Hematopoietic multipotent progenitor cell (in vitro differentiated cells): ENCODE measurements at regions not wholly inside any gene's neighbourhood (a gene's known extent, or its start where the extent isn't known, plus 50 kb on each side); places are given as distances from the start of the nearest gene placed in this dataset.

ENCODE experiments used
- DNase-seq, 3 donors: peaks; one replicate each; pipeline ENCODE4 v3.0.0-alpha.2; 2011 to 2015; ENCODE audit warnings: low read depth in 2 of 3, low spot score in 2 of 3

DNA sequence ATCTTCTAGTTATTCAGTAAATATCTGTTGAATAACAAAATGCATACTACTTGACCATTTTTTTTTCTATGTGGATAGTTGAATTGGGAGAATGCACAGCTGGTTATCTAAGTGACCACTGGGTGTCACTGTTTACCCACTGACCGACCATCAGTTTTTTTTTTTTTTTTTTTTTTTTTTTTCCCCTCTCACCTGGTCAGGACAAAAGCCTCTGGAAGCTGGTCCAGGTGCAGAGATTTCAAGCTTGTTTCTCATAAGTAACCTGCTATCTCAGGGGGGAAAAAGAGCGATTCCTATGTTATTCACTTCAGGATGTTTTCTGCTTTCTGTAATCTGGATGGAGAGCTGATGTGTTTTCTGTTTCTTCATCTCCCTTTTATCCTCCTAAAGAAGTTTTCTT is 256.0 kb downstream of the DCDC2C start:
- DNase-seq = peak in 2 of 3 donors; percentile 15 to 46

GRCh38 chr2:3960106-3960505 is 256.7 kb downstream of the DCDC2C start:
- DNase-seq = no peak

DNA sequence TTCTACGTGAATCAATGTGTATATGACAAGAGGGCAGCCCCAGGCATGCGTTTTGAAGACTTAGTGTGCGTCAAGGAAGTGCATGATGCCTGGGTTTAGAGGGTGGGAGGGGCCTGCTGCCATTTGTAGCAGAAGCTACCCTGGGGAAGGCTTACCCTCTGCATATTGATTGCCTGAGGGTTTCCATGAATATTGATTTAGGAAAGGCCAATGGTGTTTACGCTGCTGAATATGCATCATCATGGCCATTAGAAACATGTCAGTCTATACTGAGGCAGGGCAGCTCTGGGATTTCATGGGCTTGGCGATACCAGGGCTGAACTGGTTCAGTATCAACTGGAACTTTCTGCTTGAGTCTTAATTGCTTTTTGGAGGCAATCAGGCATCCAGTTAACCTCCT is 259.3 kb downstream of the DCDC2C start:
- DNase-seq = no peak

- DNase-seq = no peak
Measured at GRCh38 chr2:3965211-3965610, 261.8 kb downstream of the DCDC2C start.

- DNase-seq = no peak
Measured at GRCh38 chr2:3965953-3966352, 262.6 kb downstream of the DCDC2C start.

- no peak for DNase-seq
Measured at GRCh38 chr2:3966470-3966869, 263.1 kb downstream of the DCDC2C start.

- no peak for DNase-seq
Measured at GRCh38 chr2:3968736-3969135, 265.4 kb downstream of the DCDC2C start.

DNA sequence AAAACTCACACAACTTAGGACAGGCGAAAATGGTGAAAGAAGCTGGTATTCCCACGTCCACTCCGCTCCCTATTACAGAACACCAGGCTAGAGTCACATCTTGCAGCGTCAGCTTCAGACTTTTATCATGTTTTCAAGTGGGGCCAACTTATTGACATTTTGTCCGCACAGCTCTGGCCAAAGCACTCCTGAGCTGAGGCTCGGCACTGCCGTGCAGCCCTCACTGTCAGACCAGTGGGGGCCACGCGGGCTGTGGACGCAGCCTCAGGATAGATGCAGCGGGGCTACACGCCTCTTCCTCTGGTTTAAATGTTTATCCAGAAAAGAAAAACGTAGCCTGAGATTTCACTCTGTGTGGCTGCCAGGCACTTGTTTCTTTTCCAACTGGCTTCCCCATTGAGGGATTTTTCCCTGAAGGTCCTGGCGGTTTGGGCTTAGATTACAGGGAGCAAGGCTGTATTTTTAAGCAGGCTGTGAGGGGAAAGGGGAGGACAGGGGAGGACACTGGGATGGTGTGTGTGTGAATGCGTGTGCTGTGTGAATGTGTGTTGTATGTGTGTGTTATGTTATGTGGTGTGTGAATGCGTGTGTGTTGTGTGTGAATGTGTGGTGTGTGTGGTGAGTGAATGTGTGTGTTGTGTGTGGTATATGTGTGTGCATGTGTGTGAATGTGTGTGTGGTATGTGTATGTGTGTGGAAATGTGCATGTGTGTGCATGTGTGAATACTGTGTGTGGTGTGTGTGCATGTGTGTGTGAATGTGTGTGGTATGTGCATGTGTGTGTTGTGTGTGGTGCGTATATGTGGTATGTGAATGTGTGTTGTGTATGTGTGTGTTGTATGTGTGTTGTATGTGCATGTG is 267.6 kb downstream of the DCDC2C start:
- no peak for DNase-seq

DNA sequence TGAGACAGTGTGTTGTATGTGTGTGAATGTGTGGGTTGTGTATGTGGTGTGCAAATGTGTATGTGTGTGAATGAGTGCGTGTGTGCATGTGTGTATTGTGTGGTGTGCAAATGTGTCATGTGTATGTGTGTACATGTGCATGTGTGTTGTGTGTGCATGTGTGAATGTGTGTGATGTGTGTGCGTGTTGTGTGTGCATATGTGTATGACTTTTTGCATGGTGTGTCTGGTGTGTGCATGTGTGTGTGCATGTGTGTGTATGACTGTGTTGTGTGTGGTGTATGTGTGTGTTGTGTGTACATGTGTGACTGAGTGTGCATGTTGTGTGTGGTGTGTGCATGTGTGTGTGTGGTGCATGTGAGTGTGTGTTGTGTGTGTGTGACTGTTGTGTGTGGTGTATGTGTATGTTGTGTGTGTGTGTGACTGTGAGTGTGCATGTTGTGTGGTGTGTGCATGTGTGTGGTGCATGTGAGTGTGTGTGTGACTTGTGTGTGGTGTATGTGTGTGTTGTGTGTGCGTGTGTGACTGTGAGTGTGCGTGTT is 268.3 kb downstream of the DCDC2C start:
- DNase-seq = no peak

DNA sequence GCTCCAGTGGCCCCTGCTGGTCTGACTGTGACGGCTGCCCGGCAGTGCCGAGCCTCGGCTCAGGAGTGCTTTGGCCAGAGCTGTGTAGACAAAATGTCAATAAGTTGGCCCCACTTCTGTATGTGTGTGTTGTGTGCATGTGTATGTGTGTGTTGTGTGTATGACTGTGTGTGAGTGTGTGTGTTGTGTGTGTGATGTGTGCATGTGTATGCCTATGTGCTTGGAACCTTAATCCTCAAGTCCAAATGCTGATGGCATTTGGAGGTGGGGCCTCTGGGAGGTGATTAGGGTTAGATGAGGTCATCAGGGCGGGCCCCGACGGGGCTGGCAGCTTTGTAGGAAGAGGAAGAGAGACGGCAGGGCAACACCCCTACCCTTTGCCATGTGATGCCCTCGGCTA is 269.0 kb downstream of the DCDC2C start:
- no peak for DNase-seq

GRCh38 chr2:3974765-3975164 is 271.4 kb downstream of the DCDC2C start:
- no peak for DNase-seq

DNA sequence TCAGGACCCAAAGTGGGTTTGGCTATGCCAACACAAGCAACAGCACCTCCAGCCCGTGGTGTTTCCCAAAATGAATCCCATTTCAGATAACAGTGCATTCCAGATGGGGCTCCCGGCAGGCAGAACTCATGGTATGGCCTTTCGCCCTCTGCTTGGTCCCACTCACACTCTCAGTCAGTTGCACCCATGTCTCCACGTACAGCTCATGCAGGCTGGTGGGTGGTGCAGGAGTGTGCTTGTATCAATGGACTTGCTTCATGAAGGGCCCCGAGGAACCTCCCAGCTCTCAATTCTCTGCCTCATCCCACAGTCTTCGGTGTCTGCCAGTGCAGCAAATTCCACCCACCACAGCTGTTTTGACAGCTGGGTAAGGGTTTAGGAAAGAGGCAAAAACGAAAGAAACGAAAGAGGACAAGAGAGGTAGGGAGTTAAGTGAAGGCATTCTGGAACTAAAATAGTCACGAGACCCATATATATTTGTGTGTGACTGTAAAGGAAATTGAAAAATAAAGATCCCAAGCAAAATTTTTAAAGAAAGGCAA is 278.1 kb downstream of the DCDC2C start:
- no peak for DNase-seq

DNA sequence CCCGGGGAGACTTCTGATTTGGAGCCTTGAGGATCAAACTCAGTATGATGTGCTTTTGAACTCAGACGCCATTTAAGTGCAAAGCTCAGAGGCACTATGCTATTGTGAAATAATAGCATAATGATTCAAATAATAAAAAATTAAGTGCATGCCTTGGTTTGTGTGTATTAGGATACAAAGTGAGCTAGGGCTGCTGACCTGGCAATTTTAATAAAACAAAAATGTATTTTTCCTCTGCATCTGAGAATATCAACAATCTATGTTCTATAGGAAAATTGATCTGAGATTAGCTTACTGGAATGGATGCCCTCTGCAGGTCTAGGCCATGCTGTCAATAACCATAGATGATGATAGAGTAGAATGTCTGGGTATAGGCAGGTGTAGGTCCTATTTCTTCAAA is 278.8 kb downstream of the DCDC2C start:
- no peak for DNase-seq

- no peak for DNase-seq
Measured at GRCh38 chr2:3986063-3986462, 282.7 kb downstream of the DCDC2C start.

DNA sequence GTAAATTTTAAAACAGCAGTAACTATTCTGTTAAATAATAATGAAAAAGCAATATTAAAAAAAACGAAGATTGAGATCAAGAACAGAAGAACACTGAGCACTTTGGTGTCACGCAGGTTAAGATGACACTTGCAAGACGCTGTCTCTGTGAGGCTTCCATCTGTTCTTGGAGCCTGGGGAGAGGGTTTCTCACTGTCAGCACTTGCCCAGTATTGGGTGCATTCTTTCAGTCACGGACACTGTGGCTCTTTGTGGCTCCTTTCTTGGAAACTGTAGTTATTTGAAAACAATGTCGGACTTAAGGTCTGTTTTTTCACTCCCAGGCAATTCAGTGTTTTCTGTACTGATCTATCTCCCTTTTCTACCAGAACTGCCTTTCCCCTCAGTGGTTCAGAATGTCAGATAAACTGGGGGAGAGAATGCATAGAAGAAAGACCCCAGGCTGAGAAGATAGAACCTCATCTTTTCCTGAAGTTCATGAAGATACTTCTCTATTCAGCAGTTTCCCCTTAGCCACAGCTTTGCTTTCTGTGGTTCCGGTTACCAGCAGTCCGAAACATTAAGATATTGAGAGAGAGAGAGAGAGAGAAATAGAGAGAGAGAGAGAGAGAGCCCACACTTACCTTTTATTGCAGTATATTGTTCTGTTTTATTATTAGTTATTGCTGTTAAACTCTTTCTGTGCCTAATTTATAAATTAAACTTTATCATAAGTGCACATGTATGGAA is 283.3 kb downstream of the DCDC2C start:
- no peak for DNase-seq

- no peak for DNase-seq
Measured at GRCh38 chr2:4002841-4003403, 299.5 kb downstream of the DCDC2C start.

DNA sequence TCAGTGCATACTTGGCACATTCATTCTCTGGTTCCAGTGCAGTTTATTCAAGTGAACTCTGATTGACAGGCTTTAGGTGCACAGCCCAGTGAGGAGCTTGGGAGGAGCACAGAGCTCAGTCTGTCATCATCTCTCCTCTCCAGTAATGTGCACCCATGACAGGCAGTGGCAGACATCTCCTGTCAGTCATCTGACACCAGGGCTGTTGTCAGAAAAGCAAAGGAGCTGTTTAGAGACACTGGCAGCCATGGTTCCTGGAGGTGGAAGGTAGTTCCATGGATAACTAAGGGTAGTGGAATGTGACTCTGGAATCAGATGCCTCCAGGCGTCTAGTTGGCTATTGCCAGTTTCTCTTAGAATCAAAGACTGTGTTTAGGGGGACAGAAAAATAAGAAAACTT is 308.8 kb downstream of the DCDC2C start:
- DNase-seq = no peak

DNA sequence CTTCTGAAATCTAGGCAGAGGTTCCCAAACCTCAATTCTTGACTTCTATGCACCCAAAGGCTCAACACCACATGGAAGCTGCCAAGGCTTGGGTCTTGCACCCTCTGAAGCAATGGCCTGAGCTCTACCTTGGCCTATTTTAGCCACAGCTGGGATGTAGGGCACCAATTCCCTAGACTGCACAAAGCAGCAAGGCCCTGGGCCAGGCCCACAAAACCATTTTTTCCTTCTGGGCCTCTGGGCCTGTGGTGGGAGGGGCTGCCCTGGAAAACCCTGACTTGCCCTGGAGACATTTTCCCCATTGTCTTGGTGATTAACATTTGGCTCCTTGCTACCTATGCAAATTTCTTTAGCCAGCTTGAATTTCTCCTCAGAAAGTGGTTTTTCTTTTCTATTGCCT is 315.2 kb downstream of the DCDC2C start:
- no peak for DNase-seq

GRCh38 chr2:4020153-4020552 is 316.8 kb downstream of the DCDC2C start:
- DNase-seq = no peak

- DNase-seq = no peak
Measured at GRCh38 chr2:4020649-4021048, 317.3 kb downstream of the DCDC2C start.

DNA sequence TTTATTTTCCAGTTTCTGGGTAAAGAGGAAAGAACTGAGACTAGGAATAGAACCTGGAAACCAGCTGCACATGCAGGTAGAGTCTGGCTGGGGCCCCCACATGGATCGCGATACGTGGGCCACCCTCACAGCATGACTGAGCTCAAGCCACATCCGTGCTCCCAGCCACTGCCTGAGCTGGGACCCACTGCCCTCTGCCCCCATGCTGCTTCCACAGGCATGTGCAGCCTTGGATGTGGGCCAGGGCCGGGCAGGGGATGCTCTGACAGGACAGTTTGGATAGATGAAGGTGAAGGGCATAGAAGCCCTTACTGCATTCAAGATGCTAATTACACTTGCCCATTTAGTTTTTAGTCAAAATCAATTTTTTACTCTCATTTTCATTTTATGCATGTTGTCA is 321.2 kb downstream of the DCDC2C start:
- DNase-seq = no peak
